Subcutaneous abdominal adipose tissue (tissue), 5 donors: ENCODE measurements at regions not wholly inside any gene's neighbourhood (a gene's known extent, or its start where the extent isn't known, plus 50 kb on each side); places are given as distances from the start of the nearest gene placed in this dataset.
"Not testable (repeated sequence)": the region's sequence is repeated elsewhere in the genome, so short reads cannot be mapped to it uniquely, and the experiment has no call there.

ENCODE experiments used
- H3K27ac ChIP-seq: one replicate; pipeline ENCODE4 v1.7.0; 2013; ENCODE audit warnings: low read depth, mild to moderate bottlenecking, inconsistent platforms, low read length, moderate library complexity
- H3K27me3 ChIP-seq, 5 donors: one replicate each; pipeline ENCODE4 v1.7.0; 2013; ENCODE audit warnings: low read length in 5 of 5, inconsistent platforms in 1 of 5; ENCODE audit not compliant: control insufficient read depth in 5 of 5, insufficient read depth in 4 of 5
- H3K36me3 ChIP-seq, 5 donors: one replicate each; pipeline ENCODE4 v1.7.0; 2013; ENCODE audit warnings: low read length in 5 of 5; ENCODE audit not compliant: control insufficient read depth in 5 of 5, insufficient read depth in 5 of 5
- H3K4me1 ChIP-seq, 5 donors: one replicate each; pipeline ENCODE4 v1.7.0; 2013; ENCODE audit warnings: low read length in 5 of 5, mild to moderate bottlenecking in 3 of 5, moderate library complexity in 1 of 5; ENCODE audit not compliant: control insufficient read depth in 5 of 5, insufficient read depth in 5 of 5
- H3K4me3 ChIP-seq, 5 donors: one replicate each; pipeline ENCODE4 v1.7.0; 2013; ENCODE audit warnings: low read length in 5 of 5, low read depth in 1 of 5
- H3K9ac ChIP-seq, 5 donors: one replicate each; pipeline ENCODE4 v1.7.0; 2013; ENCODE audit warnings: low read length in 5 of 5, mild to moderate bottlenecking in 4 of 5, moderate library complexity in 3 of 5
- H3K9me3 ChIP-seq, 5 donors: one replicate each; pipeline ENCODE4 v1.7.0; 2013; ENCODE audit warnings: low read length in 5 of 5; ENCODE audit not compliant: control insufficient read depth in 5 of 5
- donor health status: healthy.
- donor health status: healthy.
- donor health status: healthy.
- donor health status: healthy.
- donor health status: healthy.

DNA sequence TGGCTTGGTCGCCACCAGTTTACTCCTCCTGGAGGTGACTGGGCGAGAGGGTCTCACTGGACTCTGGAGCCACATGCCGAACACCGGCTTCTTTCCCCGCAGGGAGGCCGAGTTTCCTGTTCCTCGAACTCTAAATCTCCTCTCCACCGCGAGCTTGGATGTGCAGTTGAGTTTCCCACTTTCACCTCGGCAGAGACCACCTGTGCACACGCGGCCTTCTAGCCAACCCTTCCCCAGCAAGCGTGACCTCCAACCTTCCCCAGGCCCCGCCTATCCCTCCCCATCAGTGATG, 380.1 kb downstream of the IRX2 start:
- no peak overlapping the region for H3K4me3 ChIP-seq
- H3K27ac ChIP-seq = no peak overlapping the region
- H3K4me1 ChIP-seq = no peaks in the 10 kb centered on the region
- H3K9ac ChIP-seq = no peak overlapping the region
- H3K27me3 ChIP-seq = peaks cover 0 to 4% (median 0%) of the 10 kb centered on the region in 5 donors
- H3K9me3 ChIP-seq = peaks cover 0 to 19% (median 4%) of the 10 kb centered on the region in 5 donors
- no peaks in the 10 kb centered on the region for H3K36me3 ChIP-seq

DNA sequence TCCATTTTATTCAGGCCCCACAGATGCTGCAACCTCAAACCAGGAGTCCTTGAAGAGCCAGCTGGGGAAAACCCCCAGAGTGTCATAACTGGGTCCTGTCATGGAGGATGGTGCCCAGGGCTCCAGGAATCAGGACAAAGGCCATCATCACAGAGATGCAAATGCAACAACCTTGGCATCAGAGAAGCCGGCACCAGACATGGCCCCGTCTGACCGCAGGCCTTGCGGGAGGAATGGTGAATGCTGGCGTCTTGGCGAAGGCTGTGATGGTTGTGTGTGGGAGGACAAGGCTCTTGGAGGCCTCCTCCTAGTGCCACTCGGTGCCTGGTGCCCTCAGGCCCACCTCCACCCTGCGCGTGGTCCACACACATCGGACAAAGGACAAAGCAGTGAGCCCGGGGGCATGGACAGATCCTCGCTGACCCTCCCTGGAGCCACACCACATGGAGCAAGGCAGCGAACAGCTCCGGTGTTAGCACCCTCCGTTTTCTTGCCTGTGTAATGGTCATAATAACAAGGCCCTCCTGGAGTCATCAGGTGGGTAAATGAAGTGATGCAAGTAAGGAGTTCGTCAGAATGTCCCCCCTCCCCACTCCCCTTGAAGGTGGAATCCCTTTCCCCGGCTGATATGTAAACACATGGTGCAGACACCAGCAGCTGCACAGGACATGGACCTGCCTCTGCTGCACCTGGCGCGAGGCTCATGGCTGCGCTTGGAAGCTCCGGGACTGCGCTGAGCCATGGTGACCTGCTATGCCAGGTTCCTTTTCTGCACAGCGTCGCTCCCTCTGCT, 380.7 kb downstream of the IRX2 start:
- H3K36me3 ChIP-seq = no peaks in the 10 kb centered on the region
- no peak overlapping the region for H3K4me3 ChIP-seq
- H3K27me3 ChIP-seq = peaks cover 0 to 4% (median 0%) of the 10 kb centered on the region in 5 donors
- H3K4me1 ChIP-seq = no peaks in the 10 kb centered on the region
- H3K27ac ChIP-seq = no peak overlapping the region
- H3K9ac ChIP-seq = no peak overlapping the region
- peaks cover 0 to 19% (median 4%) of the 10 kb centered on the region in 5 donors for H3K9me3 ChIP-seq

GRCh38 chr5:2369178-2369577, 382.3 kb downstream of the IRX2 start:
- Histone ChIP-seq H3K9ac (no peak overlapping the region), H3K4me1 (no peaks in the 10 kb centered on the region), H3K9me3 (peaks cover 0 to 27% (median 7%) of the 10 kb centered on the region in 5 donors), H3K36me3 (no peaks in the 10 kb centered on the region), H3K27ac (no peak overlapping the region), H3K4me3 (no peak overlapping the region), H3K27me3 (peaks cover 0 to 4% (median 0%) of the 10 kb centered on the region in 5 donors)

DNA sequence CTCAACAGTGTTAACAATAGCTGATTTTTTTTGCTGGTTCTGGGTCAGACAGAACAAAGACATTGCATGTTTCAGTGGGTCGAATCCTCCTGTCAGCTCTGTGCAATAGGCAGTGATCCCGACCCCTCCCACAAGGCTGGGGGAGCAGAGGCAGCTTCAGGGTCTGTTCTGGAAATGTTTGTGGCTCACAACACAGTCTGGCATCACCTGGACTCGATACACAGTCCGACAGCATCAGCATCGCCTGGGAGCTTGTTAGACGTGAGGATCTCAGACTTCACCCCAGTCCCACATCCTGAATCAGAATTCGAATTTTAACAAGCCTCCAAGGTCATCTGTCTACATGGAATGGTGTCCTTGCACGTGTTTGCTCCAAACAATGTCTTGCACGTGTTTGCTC, 384.7 kb downstream of the IRX2 start:
- Histone ChIP-seq H3K4me3 (no peak overlapping the region), H3K27ac (no peak overlapping the region), H3K4me1 (no peaks in the 10 kb centered on the region), H3K27me3 (peaks cover 0 to 4% (median 0%) of the 10 kb centered on the region in 5 donors), H3K9ac (no peak overlapping the region), H3K9me3 (peaks cover 0 to 27% (median 12%) of the 10 kb centered on the region in 5 donors), H3K36me3 (no peaks in the 10 kb centered on the region)

DNA sequence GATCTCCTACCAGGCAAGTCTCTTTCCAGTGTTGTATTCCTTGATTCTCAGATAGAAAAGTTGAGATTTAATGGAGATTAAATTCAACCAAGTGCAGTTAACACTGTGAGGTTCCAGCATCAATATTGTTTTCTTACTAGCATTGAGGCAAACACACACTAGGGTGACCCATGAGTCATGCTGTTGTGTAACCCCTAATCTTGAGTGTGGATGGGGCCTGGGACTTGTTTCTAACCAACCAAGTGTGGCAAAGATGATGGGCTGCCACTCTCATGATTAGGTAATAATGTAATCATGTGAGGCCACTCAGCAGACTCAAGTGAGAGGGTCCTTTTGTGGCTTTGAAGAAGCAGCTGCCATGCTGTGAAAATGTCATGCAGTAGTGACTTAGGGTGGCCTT, 394.2 kb downstream of the IRX2 start:
- no peaks in the 10 kb centered on the region for H3K36me3 ChIP-seq
- H3K9me3 ChIP-seq = peaks cover 0 to 8% (median 3%) of the 10 kb centered on the region in 5 donors
- no peak overlapping the region for H3K9ac ChIP-seq
- H3K27ac ChIP-seq = no peak overlapping the region
- no peak overlapping the region for H3K4me3 ChIP-seq
- peaks cover 0 to 3% (median 0%) of the 10 kb centered on the region in 5 donors for H3K27me3 ChIP-seq
- peaks cover 0 to 2% (median 0%) of the 10 kb centered on the region in 5 donors for H3K4me1 ChIP-seq

DNA sequence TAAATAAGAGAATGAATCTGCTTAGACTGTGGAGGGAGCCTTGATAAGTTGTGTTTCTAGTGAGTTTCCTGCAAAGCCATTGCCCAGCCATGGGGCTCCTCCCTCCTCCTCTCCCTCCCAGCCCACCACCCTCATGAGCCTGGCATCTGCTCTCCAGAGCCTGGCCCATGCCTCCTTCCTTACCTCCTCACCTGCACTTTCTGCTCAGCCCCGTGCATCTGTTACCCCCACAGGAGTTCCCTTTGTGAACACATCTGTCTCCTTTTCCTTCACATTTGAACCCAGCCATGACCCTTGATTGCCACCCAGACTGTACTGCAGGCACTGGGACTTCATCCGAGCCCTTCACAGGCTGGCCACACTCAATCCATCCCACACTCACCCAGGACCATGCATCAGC, 395.6 kb downstream of the IRX2 start:
- H3K4me3 ChIP-seq = no peak overlapping the region
- no peaks in the 10 kb centered on the region for H3K36me3 ChIP-seq
- peaks cover 0 to 9% (median 8%) of the 10 kb centered on the region in 5 donors for H3K9me3 ChIP-seq
- no peak overlapping the region for H3K9ac ChIP-seq
- H3K27ac ChIP-seq = no peak overlapping the region
- peaks cover 0 to 3% (median 0%) of the 10 kb centered on the region in 5 donors for H3K27me3 ChIP-seq
- peaks cover 0 to 2% (median 0%) of the 10 kb centered on the region in 5 donors for H3K4me1 ChIP-seq

DNA sequence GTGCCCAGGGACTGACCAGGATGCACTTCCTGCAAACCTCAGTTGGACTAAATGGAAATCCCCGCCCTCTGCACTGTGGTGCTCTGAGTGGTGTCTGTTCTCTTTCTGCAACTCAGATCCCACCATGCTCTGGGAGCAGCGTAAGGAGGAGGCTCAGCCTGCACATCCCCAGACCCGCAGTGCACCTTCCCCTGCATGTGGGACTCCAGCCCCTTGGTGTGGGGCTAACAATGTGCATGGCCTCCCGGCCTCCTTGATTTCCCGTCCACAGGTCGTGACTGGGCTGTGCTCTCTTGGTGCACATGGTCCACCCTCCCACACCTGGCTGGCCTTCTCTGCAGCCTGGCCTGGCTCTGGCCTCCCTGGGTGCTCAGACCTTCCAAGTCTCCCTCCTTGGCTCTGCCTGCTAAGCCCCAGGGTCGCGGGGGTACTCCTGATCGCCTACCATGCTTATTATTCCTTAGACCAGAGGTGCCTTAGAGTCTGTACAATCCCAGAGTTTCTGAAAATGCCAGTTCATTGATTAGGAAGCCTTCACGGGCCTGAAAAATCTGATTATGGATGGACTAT, 397.5 kb downstream of the IRX2 start:
- H3K36me3 ChIP-seq = no peaks in the 10 kb centered on the region
- H3K9me3 ChIP-seq = peaks cover 0 to 20% (median 8%) of the 10 kb centered on the region in 5 donors
- H3K27me3 ChIP-seq = peaks cover 0 to 3% (median 0%) of the 10 kb centered on the region in 5 donors
- no peak overlapping the region for H3K27ac ChIP-seq
- no peak overlapping the region for H3K9ac ChIP-seq
- H3K4me1 ChIP-seq = peaks cover 0 to 2% (median 0%) of the 10 kb centered on the region in 5 donors
- no peak overlapping the region for H3K4me3 ChIP-seq

GRCh38 chr5:2353211-2353610, 398.3 kb downstream of the IRX2 start:
- Histone ChIP-seq H3K4me3 (no peak overlapping the region), H3K27ac (no peak overlapping the region), H3K9me3 (peaks cover 0 to 25% (median 5%) of the 10 kb centered on the region in 5 donors), H3K36me3 (no peaks in the 10 kb centered on the region), H3K27me3 (peaks cover 0 to 3% (median 0%) of the 10 kb centered on the region in 5 donors), H3K4me1 (peaks cover 0 to 2% (median 0%) of the 10 kb centered on the region in 5 donors), H3K9ac (no peak overlapping the region)

DNA sequence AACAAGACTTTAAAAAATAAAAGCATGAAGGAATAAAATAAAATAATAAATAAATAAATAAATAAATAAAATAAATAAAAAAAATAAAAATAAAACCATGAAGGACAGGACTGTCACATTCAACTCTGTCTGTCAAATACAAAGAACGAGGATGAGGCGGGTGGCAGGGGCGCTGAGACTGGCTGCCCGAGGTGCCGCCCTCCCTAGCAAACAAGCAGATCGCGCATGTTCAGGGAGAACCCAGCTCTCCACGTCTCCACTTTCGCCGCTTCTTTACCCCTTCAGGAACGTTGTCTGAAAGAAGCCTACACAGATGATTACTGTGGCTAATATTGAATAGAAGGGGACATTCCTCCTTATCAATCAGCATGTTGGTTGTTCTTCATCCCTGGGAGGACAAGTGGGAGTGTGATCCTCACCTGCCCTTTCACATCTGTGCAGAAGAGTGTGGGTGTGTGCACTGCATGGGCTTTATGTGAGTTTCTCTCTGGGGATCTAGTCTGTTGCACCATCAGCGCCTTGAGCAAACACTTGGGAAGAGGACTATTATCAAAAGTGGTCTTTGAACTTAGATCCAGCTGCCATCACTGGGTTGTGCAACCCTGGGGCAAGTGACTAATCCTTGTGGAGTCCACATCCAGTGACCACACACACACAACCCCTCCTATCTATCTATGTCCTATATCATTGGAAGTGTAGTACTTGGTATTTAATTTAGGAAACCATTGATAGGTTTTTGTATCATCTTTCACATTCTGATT, 399.2 kb downstream of the IRX2 start:
- Histone ChIP-seq H3K4me3 (no peak overlapping the region), H3K36me3 (no peaks in the 10 kb centered on the region), H3K9ac (no peak overlapping the region)

GRCh38 chr5:2349768-2350167, 401.7 kb downstream of the IRX2 start:
- H3K4me1 ChIP-seq, H3K27ac ChIP-seq, H3K9ac ChIP-seq, H3K27me3 ChIP-seq, H3K36me3 ChIP-seq, H3K4me3 ChIP-seq: not testable (repeated sequence)
- peaks cover 0 to 32% (median 8%) of the 10 kb centered on the region in 5 donors for H3K9me3 ChIP-seq

More for the DNA sequence above, 399.2 kb downstream of the IRX2 start:
- Histone ChIP-seq H3K27me3 (peaks cover 0 to 3% (median 0%) of the 10 kb centered on the region in 5 donors), H3K9me3 (peaks cover 0 to 23% (median 3%) of the 10 kb centered on the region in 5 donors), H3K27ac (no peak overlapping the region), H3K4me1 (peaks cover 0 to 2% (median 0%) of the 10 kb centered on the region in 5 donors)
